ENCODE measurements at regions not wholly inside any gene's neighbourhood (a gene's known extent, or its start where the extent isn't known, plus 50 kb on each side); places are given as distances from the start of the nearest gene placed in this dataset.

DNA sequence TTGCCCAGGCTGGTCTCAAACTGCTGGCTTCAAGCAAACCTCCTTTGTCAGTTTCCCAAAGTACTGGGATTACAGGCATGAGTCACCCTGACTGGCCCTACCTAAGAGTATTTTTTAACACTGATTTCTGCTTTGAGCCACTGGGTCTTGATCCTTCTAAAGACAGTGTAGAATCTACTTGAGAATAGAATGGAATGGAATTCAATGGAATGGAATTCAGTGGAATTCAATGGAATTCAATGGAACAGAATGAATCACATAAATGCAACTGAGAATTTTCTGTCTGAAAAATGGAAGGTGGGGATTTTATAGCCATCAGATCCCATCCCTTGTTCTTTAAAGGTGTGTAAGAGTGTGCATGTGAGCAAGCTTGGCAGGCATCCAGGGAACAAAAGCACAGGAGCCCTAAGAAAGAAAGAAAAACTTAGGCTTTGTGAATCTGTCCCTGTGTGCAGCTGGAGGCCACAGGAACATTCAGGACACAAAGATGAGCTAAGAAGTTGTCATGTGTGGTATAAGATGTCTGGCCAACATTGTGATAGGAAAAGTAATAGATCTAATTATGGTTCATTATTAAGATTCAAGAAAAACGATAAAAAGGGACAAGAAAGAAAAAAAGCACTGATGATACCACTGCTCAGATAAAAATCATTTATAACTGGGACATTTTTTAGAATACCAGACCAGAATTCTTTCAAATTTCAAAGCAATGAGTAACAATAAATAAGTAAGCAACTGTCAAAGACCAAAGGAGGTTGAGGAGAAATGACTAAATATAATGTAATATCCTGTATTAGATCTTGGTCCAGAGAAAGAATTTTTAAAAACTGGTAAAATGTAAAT, 681.0 kb upstream of the GJE1 start:
- no peak for DNase-seq (ENCODE audit: low read depth)

DNA sequence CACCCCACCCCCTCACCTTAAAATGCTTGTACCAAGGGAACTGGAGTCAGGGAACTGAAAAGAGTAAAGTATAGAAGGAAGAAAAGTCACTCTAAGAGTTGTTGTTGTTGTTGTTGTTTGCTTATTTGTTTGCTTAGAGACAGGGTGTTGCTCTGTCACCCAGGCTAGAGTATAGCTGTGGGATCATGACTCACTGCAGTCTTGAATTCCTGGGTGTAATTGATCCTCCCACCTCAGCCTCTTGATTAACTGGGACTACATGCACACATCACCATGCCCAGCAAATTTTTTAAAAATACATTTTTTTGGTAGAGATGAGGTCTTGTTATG, 681.6 kb upstream of the GJE1 start:
- no peak for DNase-seq (ENCODE audit: low read depth)

DNA sequence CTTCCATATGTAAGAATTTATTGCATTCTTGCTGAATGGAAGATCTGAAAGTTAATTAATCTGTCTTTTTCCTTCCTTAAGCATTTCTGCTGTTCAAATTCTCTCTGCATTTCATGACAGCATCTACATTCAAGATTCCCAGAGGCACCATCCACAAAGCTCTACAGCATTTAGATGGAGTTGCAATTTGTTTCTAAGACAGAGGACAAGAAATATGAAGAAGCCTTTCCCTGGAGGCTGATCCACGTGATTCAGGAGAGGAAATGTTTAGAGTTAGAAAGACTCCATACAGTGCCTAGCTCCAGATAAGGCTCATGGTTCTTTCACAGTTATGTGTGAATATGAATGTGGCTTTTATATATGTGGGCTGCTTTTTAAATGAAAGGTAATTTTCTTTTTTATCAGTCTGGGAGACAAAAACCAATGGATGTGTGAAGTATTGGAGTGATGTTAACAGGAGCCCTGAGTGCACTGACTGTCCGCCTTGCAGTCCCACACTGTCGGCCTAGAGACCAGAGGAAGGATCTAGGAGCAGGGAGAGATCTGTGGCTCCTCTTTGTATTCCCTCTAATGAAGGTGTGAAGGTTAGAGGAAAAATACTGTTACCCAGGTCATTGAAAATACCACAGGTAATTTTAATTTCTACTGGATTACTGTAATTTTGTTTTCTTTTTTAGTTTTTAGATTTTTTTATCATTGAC, 686.6 kb upstream of the GJE1 start:
- no peak for DNase-seq (ENCODE audit: low read depth)

DNA sequence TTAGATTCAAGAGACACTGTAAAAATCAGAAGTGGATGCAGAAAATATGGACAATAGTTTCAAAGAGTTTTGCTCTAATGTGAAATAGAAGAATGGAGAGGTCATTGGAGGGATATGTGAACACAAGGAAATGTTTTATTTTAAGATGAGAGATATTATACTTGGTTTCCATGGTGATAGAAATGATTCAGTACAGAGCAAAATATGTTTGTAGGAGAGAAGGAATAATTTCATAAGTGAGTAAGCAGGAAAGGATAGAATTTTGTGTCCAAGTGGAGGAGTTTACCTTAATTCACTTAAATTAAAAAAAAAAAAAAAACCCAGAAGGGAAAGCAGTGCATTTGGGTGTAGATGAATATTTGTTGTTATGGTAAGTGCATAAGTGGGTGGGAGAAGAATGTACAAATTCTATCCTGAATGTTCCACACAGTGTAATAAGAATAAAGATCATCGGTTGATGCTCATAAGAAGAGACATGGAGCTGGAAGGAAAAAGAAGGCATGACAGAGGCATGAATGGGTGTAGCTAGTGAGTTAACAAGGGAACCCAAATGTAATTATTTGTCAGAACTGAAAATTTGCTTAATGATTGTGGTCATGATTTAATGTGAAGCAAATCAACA, 688.9 kb upstream of the GJE1 start:
- no peak for DNase-seq (ENCODE audit: low read depth)

DNA sequence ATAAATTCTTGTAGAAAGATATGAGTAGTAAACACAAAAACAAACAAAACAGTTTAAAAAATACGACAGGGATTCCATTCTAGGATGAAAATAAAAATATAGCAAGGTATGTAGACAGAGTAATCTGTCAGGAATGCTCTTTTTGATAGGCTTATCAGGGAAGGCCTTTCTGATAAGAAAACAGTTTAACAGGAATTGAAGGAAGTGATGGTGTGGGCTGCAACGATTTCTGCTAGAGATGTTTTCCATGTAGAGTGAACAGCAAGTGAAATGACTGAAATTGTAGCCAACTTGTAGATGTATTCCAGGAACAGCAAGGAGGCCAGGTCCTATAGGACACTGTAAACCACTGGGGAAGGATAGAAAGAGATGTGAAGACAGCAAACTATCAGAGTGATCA, 689.7 kb upstream of the GJE1 start:
- no peak for DNase-seq (ENCODE audit: low read depth)

DNA sequence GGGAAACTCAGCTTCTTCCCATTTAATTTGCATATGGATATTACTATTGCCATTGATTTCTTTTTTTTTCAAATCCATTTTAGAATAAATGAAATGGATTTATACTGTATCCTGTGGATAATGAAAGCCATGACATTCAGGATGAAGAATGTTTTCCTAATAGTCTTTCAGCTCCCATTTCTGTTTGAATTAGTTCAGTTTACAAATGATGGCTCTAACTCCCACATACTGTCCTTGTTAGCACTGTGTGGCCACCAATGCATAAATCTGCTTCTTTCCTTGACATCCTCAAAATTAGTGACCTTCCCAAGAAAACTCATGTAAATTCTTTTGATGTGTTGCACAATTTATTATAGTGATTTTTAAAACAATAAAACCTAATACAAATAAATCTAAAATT, 693.2 kb upstream of the GJE1 start:
- DNase-seq (ENCODE audit: low read depth): no peak

DNA sequence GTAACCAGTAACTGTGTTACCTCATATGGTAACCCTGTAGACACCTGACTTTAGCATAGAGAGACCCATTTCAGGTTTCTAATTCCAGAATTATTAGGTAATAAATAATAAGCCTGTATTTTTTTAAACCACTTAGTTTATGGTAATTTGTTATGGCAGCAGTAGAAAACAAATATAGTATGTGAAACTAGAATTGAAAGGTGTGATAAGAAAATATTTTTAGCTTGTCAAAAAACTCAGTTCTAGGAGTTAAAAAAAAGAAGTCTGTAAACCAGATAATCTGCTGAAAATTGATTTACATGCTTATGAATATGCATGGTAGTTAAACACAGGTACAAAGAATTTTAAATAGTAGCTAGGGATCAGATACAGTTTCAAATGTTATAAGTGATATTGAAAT, 695.0 kb upstream of the GJE1 start:
- DNase-seq (ENCODE audit: low read depth): no peak

DNA sequence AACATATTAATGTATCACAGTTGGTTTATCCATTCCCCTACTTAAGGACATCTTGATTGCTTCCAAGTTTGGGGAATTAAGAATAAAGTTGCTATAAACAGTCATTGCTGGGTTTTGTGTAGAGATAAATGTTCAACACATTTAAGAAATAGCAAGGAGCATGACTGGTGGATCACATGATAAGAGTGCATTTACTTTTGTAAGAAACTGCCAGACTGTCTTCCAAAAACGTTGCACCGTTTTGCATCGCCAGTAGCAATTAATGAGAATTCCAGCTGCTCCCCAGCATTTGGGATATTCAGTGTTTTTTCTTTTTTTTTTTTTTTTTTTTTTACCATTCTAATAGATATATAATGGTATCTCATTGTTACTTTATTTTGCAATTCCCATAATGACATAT, 695.7 kb upstream of the GJE1 start:
- DNase-seq (ENCODE audit: low read depth): no peak

DNA sequence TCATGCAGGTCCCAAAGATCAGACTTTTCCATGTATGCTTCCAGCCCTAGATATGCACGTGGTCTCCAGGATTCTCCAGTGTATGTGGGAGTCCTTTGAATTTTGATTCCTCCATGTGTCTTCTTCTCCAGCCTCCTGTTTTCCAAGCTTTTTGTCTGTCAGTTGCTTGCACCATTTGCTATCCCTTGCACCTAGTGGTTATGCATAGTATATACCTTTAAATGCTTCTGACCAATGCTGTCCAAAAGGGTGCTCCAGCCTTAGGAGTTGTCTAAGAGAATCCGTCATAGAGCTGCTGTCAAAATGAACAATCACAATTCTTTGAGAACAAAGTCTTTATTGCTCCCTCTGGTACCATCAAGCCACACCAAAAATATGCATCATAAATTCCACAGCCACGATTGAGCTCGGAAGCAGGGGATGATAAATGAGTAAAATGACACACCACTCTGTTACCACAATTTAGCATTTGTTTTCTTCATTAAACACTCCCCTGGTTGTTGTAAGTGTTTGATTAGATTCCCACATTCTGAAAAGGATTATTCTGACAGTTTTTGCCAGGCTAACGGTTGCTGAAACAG, 706.2 kb upstream of the GJE1 start:
- DNase-seq (ENCODE audit: low read depth): no peak

DNA sequence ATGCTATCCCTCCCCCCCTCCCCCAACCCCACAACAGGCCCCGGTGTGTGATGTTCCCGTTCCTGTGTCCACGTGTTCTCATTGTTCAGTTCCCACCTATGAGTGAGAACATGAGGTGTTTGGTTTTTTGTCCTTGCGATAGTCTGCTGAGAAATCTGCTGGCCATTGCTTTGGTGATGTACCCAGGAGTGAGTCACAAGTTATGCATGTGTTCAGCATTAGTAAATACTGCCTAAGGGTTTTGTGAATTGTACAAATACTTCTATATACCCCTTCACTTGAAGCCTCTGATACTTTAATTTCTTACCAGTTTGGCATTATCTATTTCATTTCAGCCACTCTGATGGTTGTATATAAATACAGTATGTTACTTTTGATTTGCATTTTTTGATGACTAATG, 711.3 kb upstream of the GJE1 start:
- DNase-seq (ENCODE audit: low read depth): no peak

DNA sequence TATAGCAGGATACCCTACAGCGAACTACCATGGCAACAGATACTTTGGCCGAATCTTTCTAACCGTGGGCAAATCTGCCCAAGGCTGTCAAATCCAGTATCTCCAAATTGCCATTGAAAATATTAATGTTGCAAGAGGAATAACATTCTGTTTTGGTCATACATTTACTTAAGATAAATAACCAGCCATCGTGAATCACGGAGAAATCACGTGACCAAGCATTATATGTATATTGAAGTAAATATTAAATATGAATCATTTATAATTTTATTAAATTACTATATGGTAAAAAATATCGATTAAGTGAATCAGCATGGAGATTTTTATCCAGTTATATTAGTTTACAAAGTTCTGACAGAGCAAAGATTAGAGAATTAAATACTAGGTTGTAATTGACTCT, 714.6 kb upstream of the GJE1 start:
- DNase-seq (ENCODE audit: low read depth): no peak

DNA sequence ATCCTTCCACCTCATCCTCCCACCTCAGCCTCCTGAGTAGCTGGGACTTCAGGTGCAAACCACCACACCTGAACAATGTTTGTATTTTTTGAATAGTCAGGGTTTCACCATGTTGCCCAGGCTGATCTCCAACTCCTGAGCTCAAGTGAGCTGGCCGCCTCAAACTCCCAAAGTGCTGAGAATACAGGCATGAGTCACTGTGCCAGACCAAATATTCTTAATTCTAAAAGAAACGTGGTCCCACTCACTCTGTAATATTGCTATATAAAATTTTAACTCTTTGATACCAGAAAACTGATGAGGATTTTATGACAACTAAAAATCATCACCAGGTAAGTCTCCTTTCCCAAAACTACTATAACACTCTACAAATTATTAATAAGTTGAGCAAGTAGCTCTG, 716.8 kb upstream of the GJE1 start:
- no peak for DNase-seq (ENCODE audit: low read depth)

DNA sequence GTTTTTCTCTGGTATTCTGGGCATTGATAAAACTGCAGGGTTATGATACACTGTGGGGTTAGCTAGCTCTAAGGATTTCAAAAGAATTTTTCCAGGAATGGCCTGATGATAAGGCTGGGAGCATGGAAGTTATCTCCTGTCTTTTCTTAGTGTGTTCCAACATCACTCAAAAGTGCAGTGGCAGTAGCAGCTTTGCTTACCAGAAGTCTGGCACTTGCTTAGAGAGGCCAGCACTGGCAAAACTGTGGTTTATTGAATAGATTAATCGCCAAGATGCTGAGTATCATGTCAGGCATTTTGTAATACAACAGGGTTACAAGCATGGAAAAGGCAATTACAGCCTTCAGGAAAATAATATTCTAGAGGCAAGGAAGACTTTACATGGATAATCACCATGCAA, 719.5 kb upstream of the GJE1 start:
- no peak for DNase-seq (ENCODE audit: low read depth)

DNA sequence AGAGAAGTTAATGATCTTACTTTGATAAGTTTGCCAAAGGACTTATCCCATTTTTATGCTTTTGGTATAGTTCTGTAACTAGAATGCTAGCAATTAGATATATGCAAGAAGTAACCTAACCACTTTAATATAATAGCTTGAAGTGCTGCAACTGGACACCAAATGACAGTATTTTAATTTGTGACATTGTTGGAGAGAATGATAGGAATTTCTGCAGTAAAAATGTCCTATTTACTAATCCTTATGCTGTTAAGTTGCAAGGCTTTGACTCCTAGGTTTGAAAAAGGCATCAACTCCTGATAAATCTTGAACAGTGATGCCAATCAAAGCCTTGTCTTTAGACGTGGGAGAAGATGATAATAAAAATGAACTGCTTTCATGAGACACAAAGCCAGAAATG, 726.0 kb upstream of the GJE1 start:
- no peak for DNase-seq (ENCODE audit: low read depth)

DNA sequence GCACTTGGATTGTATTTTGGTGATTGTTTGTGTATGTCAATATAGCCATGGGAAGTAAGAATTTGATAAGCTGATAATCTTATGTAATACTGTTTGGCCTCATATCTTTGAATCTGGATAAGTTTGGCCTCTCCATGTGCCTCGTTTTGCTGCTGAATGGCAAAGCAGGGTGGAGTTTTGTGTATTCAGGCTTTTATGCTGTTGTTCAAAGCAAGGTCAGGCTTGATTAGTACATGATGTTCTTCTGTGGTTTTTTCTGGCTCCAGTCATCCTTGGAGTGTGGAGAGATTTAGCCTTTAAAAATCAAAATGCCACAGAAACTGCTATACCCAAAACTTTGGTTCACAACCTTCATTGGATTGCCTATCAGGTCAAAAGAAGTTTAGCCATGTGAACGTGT, 728.9 kb upstream of the GJE1 start:
- no peak for DNase-seq (ENCODE audit: low read depth)

DNA sequence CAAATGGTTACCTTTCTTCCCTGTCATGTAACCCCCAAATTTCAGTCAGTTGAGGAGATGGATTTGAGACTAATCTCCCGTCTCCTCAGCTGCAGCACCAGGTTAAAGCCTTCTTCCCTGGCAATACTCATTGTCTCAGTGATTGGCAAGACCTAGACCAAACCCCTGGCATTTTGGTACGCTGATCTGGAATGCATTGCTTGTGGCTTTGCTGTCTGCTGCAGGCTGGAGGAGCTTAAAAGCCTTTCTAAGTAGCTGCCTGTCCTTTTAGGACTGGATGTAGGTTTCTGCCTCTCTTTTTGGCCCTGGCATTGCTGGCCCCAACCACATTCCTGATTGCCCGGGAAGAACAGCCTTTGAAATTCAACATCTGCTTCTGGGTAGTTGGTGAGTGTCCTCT, 729.6 kb upstream of the GJE1 start:
- DNase-seq (ENCODE audit: low read depth): no peak

DNA sequence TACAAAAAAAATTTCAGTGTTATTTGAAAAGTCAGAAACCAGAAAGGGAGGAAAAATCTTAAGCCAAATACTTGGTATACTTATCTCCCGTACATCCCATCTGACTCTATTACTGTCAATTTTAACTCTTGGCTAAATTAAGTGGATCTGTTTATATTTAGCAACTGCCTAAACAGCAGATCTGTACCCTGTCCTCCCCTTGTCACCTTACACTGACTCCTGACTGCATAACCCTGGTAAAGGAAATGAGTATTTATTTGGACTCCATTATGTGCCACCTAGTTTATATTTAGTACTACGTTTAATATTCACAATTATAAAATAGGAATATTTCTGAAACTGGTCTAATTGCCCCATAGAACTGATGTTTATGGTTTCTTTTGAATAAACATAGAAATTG, 730.2 kb upstream of the GJE1 start:
- DNase-seq (ENCODE audit: low read depth): no peak

DNA sequence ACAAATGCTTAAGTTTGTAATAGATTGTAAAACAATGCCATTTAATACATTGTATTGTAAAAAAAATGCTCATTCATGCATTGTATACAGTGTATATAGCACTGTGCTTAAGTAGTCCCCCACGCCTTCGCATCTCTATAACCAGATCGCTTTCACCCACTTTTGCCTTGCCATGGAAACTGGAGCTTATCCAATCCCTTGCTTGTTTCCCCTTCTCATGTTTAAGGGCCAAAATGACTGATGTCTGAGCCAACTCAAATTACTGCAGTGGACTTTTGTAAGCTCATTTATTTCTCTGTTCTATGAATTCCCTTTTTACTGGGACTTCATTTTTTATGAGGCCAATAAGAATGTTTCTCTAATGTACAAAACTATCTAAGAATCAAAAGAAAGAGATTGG, 730.9 kb upstream of the GJE1 start:
- DNase-seq (ENCODE audit: low read depth): no peak

DNA sequence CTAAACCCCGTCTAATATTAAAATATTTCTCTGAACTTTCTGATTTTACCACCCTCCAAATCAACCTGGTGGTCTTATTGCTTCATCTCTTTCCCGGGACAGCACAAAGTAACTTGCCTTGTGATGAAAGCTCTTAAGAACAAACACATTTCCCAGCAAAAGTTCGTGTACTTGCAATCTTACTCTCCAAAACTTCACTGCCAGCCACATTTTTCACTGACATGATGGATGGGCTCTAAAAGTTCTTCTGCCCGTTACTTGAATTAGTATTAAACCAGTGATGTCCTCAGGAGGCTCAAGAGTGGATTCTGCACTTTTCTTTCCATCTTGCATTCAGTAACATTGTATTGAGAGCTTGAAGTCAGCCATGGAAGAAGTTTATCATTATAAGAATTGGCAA, 731.6 kb upstream of the GJE1 start:
- DNase-seq (ENCODE audit: low read depth): no peak

DNA sequence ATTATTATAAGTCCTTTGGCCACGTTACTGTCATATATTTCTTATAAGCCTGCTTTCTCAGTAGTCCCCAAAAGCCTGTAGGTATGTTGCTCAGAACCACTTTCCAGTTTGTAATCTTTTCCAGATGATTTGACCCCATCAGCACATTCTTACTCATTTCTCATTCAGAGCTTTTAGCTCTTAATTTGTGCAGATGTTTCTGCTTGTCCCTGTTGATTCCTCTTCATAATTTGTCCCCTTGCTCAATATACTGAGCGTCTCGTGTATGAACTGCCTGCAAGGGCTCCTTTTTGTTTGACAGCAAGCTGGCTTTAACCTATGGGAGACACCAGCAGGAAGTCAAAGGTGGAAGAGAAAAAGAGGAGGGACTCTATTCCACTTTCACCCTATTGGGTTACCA, 733.8 kb upstream of the GJE1 start:
- no peak for DNase-seq (ENCODE audit: low read depth)

DNA sequence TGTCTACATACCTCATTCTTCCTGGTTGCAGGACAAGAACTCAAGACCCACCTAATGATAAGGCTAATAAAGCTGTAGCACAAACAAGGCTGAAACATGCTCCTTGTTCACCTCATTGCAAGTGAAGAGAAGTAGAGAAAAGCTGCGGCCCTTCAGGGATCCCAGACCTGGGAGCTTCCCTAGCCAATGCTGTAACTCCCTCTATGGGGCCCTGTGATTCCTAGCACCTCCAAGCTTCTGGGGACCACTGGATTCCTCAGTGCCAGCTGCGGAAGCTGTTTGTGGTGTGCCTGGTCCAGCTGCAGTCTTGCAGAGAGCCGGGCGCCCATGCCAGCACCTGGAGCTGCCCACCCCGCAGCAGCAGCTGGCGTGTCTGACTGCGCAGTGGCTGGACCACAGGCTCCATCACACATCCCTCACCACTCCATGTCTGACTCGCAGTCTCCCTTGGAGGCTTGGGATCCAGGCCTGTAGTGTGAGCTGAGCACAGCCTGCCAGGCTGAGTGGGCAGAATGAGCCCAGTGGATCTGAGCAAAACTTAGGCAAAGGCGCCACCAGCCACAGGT, 737.2 kb upstream of the GJE1 start:
- DNase-seq (ENCODE audit: low read depth): no peak

DNA sequence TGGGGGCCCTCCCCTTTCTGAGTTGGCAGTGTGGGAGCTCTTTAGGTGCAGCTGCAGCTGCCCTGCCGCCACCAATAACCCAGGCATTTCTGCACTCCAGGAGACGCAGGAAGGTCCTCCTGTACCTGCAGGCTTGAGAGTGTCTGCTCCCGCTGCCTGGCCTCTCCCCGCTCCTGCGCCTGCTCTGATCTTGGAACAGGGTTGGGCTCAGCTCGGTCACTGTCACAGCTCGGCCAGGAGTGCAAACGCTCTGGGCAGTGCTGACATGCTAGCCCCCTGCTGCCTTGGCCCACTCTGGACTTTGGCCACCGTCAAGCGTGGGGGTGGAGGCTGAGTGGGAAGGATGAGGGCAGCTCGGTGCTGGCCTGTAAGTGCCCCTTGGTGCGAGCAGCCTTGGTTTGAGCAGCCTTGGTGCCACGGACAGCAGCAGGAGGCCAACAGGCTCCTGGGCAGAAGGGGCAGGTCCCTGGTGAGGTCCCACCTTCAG, 738.1 kb upstream of the GJE1 start:
- no peak for DNase-seq (ENCODE audit: low read depth)

DNA sequence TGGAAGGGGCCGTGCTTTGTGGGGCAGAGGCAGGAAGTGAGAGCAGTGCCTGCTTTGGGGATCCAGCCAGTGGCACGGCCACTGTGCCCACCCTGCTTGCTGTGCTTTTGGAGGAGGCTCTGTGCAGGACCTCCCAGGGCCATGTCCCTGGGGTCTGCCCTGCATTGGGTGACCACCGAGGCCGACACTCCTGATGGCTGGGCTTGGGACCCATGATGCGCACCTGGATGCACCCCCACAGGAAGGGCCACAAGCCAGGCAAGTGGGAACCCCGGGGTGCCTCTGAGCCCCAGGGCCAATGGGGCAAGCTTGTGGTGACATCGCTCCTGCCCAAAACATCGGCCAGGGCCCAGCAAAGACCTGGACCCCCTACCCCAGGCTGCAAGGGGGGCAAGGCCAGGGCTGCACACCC, 738.6 kb upstream of the GJE1 start:
- DNase-seq (ENCODE audit: low read depth): no peak
